ENCODE measurements at regions not wholly inside any gene's neighbourhood (a gene's known extent, or its start where the extent isn't known, plus 50 kb on each side); places are given as distances from the start of the nearest gene placed in this dataset.

DNA sequence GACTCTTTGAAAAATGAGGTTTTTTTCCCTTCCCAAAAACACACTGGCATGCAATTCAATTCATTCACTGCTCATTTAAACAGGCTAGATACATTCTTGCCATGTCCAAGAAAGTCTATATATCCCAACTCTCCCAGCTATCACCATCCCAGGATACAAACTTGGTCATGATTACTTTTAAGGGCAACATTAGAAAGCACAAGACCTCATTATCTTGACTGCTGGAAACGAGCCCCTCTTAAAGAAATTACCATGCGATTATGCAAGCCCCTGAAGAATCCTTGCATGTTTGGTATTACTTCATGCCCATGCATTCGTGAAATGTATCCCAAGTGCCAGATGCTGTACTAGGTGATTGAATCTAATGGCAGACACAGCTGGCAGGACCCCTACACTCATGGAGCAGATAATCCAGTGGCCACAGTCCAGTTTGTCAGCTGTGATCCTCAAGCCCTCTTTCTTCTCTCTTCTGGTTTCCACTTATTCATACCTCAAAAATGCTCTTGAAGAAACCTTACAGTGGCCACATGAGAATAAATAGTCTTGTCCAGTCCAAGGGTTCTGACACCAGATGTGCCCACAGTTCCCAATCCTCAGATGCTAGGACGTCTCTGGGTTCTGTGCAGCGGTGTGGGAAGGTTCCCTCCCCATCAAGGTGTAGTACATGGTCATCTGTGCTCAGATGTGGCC is 103.7 kb upstream of the HABP2 start:
- Histone ChIP-seq H3K9me3 (no peaks in the 10 kb centered on the region), H3K36me3 (ENCODE audit: insufficient read depth in 1 of 2, low read depth in 1 of 2) (no peaks in the 10 kb centered on the region), H3K4me3 (no peak overlapping the region), H3K4me1 (no peaks in the 10 kb centered on the region), H3K27me3 (ENCODE audit: insufficient read depth in 3 of 3, low read length in 2 of 3) (no peaks in the 10 kb centered on the region), H3K27ac (no peak overlapping the region)
- ATAC-seq, result no peak
- no peak for DNase-seq
- TF ChIP-seq, protein P1, sequence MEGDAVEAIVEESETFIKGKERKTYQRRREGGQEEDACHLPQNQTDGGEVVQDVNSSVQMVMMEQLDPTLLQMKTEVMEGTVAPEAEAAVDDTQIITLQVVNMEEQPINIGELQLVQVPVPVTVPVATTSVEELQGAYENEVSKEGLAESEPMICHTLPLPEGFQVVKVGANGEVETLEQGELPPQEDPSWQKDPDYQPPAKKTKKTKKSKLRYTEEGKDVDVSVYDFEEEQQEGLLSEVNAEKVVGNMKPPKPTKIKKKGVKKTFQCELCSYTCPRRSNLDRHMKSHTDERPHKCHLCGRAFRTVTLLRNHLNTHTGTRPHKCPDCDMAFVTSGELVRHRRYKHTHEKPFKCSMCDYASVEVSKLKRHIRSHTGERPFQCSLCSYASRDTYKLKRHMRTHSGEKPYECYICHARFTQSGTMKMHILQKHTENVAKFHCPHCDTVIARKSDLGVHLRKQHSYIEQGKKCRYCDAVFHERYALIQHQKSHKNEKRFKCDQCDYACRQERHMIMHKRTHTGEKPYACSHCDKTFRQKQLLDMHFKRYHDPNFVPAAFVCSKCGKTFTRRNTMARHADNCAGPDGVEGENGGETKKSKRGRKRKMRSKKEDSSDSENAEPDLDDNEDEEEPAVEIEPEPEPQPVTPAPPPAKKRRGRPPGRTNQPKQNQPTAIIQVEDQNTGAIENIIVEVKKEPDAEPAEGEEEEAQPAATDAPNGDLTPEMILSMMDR (IDR thresholded peaks at IDR 0.05), result no peak
- WGBS, 3 donors, result 32 to 47% (median 33%) methylated on average over 5 of the region's 5 CpGs
- intact Hi-C loops (cut with DNase I), result loop anchor here in 1 of 2 donors (5.0 kb wide), 1 partner anchor 68 kb away; no protein-coding TSS in a partner anchor

DNA sequence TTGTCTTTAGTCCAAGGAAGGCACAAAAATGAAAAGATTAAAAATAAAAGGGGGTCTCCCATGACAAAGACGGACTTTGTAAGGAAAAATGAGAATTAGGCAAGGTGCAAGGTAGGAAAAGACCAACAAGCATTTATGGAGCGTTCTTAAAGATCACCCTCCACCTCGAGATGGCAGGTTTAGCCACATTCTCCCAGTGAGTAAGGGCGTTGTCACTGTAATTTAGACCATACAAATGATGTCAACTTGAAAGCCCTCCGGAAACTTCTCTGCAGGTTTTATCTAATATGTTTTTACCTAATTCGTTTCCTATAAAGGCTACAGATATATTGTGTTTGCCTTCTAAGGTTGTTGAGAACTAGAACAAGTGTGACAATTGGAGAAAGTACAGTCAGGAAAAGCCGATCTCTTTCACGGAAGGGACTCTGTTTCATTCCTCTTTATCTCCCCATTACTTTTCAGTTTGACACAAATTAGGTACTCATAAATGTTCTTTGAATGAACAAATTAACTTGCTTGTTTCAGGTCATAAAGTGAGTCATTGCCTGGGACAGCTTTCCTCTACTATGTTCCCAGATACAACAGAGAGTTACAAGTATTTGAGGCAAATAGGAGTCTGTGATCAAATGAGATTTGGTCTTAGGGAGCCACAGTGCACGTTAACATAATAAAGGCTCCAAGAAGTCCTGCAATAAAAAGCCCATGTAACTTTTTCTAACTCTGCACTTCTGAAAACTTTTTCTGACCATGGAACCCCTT is 102.6 kb upstream of the HABP2 start:
- Histone ChIP-seq H3K4me3 (no peak overlapping the region), H3K27ac (no peak overlapping the region), H3K4me1 (no peaks in the 10 kb centered on the region), H3K36me3 (ENCODE audit: insufficient read depth in 1 of 2, low read depth in 1 of 2) (no peaks in the 10 kb centered on the region), H3K9me3 (no peaks in the 10 kb centered on the region), H3K27me3 (ENCODE audit: insufficient read depth in 3 of 3, low read length in 2 of 3) (no peaks in the 10 kb centered on the region)
- DNase-seq, result no peak
- ATAC-seq, result no peak
- intact Hi-C loops (cut with DNase I), result no loop called here
- WGBS, 3 donors, result 80 to 85% (median 84%) methylated on average over 9 of the region's 9 CpGs
- TF ChIP-seq, protein P1 (IDR thresholded peaks at IDR 0.05), result no peak

DNA sequence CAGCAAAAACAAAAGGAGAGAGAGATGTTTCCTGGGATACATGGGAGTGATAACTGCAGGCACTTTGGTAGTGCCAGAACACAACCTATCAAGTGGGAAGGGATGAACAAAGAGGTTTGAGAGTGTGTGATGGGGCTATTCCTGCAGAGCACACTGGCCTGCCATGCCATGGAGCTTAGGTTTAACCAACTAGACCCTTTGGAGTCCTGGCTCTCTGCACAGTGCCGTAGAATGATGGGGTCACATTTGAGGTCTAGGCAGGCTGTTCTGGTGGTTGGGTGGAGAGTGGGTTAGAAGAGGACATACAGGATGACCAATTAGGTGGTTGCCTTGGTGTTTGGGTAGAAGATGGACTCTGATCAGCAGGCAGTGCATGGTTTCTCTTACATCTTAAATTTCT is 101.9 kb upstream of the HABP2 start:
- intact Hi-C loops (cut with DNase I), result no loop called here
- Histone ChIP-seq H3K27me3 (ENCODE audit: insufficient read depth in 3 of 3, low read length in 2 of 3) (no peaks in the 10 kb centered on the region), H3K9me3 (no peaks in the 10 kb centered on the region), H3K36me3 (ENCODE audit: insufficient read depth in 1 of 2, low read depth in 1 of 2) (no peaks in the 10 kb centered on the region), H3K4me1 (no peaks in the 10 kb centered on the region), H3K4me3 (no peak overlapping the region), H3K27ac (no peak overlapping the region)
- ATAC-seq (no peak), DNase-seq (no peak)
- TF ChIP-seq, protein P1 (IDR thresholded peaks at IDR 0.05), result no peak
- WGBS, 3 donors, result 90 to 96% (median 94%) methylated on average over 1 of the region's 1 CpG

DNA sequence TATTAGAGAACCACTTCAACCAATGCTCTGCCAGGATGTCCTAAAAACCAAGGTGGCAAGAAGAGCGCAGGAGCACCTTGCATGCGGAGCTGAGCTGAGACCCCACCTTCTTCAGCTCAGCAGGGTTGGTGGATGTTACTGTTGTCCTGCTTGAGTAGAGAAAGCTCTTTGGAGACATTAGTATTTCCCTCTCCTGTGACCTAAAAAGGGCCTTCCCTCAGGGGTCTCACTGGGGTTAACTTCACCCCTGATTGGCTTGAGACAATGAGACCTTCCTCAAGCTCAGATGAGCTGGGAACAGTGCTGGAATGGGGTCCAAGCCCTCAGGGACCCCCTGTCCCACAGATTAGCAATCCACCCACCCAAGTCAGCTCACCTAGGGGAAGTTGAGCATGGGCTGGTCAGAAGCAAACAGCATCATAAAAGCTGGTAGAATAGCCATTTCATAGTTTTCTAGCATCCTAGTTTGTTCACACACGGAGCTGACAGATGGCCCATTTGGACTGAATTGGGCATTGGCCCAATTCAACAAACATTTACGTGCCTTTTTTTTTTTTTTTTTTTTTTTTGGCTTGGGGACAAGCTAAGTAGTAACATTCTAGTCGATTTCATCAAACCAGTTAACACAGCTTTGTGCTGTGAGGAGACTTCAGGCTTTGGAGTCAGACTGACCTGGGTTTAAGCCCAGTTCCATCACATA is 100.6 kb upstream of the HABP2 start:
- no peak for ATAC-seq
- no peak for DNase-seq

More for the DNA sequence above, 100.6 kb upstream of the HABP2 start:
- Histone ChIP-seq H3K4me3 (no peak overlapping the region), H3K4me1 (no peaks in the 10 kb centered on the region), H3K27ac (no peak overlapping the region), H3K27me3 (ENCODE audit: insufficient read depth in 3 of 3, low read length in 2 of 3) (no peaks in the 10 kb centered on the region), H3K36me3 (ENCODE audit: insufficient read depth in 1 of 2, low read depth in 1 of 2) (no peaks in the 10 kb centered on the region), H3K9me3 (no peaks in the 10 kb centered on the region)
- intact Hi-C loops (cut with DNase I), result no loop called here
- TF ChIP-seq, protein P1 (IDR thresholded peaks at IDR 0.05), result no peak
- WGBS, 3 donors, result 58 to 62% (median 58%) methylated on average over 5 of the region's 5 CpGs

Data from psoas muscle (tissue), 7 donors.